ENCODE measurements at regions not wholly inside any gene's neighbourhood (a gene's known extent, or its start where the extent isn't known, plus 50 kb on each side); places are given as distances from the start of the nearest gene placed in this dataset.

GRCh38 chr12:72098622-72099021 lies 160.0 kb downstream of the TPH2 start:
- TF ChIP-seq, protein P1, sequence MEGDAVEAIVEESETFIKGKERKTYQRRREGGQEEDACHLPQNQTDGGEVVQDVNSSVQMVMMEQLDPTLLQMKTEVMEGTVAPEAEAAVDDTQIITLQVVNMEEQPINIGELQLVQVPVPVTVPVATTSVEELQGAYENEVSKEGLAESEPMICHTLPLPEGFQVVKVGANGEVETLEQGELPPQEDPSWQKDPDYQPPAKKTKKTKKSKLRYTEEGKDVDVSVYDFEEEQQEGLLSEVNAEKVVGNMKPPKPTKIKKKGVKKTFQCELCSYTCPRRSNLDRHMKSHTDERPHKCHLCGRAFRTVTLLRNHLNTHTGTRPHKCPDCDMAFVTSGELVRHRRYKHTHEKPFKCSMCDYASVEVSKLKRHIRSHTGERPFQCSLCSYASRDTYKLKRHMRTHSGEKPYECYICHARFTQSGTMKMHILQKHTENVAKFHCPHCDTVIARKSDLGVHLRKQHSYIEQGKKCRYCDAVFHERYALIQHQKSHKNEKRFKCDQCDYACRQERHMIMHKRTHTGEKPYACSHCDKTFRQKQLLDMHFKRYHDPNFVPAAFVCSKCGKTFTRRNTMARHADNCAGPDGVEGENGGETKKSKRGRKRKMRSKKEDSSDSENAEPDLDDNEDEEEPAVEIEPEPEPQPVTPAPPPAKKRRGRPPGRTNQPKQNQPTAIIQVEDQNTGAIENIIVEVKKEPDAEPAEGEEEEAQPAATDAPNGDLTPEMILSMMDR (IDR thresholded peaks at IDR 0.05), result no peak
- TF ChIP-seq POLR2A (IDR thresholded peaks at IDR 0.05) (no peak), EP300 (IDR thresholded peaks at IDR 0.05) (no peak)

Measured in tibial nerve (tissue), 4 donors.